CD4-positive, alpha-beta T cell treated with Interleukin-6 for 4 hours (primary cell): ENCODE measurements at regions not wholly inside any gene's neighbourhood (a gene's known extent, or its start where the extent isn't known, plus 50 kb on each side); places are given as distances from the start of the nearest gene placed in this dataset.

ENCODE experiments used
- DNase-seq: peaks from one replicate; pipeline ENCODE4 v3.0.0-alpha.2; 2020; ENCODE audit warnings: mixed read lengths

DNA sequence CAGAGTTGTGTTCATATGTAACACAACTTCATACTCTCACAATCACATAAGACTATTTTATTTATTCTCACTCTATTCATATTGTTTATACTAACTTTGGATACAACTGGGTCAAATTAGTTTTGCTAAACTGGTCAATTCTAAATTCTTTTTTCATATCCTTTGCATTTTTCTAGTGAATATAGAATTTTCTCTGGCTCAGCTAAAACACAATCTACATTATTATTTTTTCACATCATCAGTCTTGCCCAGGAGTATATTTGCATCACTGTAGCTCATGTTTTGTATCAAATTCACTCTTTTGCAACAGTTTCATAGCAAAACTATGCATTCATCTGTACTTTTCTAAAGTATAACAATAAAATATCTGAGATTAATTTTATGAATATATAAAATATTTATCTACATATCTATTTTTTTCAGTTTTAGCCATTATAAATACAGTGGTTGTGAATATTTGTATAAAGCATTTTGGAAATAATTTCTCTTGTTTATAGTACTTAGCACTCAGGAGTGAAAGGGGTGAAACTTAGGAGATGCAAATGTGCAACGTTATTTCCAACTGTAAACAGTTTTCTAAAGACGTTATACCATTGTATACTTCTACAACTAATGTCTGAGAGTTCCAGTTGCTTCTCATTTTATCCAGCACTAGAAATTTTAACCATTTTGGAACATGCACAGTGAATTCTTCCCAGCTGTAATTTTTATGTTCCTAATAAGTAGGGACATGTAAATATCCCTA is 854.6 kb downstream of the CBLN2 start:
- no peak for DNase-seq

DNA sequence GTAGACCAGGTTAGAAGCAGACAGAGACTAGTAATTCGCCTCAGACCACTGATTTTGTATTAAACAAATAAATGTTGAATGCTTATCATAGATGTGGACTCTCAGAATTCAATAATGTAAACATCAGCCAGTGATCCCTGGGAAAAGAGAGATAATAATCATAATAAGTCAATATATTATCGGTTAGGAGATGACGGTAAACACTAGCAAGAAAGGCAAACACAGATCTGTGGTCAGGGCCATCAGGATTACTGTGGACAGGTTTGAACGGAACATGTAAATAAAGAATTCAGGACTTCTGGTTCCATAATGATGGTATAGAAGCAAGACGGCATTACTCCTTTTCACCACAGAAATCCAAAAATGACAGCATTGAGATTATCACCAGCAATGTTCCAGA is 861.6 kb downstream of the CBLN2 start:
- DNase-seq = no peak

DNA sequence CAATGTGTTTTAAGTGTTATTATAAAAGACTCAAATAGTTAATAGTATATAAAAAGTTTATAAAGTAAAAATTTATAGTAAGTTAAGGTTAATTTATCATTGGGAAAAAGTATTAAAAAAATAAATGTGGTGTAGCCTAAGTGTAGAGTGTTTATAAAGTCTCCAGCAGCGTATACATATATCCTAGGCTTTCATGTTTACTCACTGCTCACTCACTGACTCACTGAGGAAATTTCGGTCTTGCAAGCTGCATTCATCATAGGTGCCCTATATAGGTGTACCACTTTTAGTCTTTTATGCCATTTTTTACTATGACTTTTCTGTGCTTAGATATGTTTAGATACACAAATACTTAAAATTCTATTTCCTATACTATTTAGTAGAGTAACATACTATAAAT is 866.0 kb downstream of the CBLN2 start:
- no peak for DNase-seq

DNA sequence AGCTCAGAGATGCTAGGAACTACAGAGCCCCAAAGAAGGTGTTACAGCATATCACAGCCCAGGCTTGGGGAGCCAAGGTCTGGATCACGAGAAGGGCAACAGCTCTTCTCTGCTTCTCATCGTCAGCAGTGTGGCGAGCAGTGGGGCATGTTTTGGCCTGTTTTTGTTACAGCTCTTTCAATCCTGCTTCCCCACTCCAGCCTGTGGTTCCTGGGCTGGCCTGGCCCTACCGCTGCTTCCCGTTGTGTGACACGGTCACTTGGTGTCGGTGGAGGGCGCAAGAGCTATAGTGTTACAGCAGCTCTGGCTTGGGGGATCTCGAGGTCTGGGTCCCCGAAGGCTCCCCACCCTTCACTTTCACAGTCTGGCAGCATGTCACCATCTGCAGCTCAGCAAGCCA is 870.2 kb downstream of the CBLN2 start:
- no peak for DNase-seq

DNA sequence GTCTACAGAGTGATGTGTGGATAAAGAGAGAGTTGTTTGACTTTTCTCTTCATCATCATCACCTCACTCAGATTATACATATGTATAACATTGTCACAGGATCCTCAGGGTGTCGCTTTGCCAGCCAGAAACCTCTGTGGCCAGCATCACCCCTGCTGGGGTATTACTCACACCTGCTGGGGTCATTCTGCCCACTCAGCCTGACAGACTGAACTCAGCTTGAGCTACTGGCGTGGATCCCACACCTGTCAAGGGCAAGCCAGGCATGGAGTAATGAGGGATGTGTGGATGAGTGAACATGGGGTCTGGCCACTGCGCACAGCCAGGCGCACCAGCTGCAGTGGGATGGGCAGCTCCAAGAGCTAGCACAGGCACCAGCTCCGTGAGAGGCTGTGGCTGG is 870.6 kb downstream of the CBLN2 start:
- no peak for DNase-seq

DNA sequence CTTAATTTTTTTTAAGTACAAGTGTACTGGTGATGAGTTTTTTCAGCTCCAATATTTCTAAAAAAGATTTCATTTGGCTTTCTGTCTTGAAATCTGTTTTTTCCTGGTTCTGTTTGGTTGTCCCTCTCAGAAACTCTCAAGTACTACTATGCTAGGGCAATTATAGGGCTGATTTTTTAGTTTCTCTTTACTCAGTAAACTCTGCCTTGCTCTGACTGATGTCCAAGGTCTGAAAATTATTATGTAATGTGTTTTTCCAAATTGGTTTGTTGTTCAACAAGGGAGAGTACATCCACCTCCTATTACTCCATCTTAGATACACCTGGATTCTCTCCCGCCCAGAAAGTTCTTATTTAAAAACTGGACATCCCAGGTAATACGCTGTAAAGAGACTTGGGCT is 877.7 kb downstream of the CBLN2 start:
- no peak for DNase-seq

DNA sequence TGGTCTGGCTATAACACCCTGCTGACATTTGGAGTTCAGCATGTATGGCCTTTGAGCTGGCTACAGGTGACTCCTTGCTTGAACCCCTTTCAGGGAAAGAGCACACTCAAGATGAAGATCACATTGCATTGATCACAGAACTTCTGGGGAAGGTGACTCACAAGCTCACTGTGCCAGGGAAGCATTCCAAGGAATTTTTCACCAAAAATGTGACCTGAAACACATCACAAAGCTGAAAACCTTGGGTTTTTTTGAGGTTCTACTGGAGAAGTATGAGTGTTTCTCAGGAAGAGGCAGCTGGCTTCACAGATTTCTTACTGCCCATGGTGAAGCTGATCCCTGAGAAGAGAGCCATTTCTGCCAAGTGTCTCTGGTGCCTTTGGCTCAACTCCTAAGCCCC is 879.0 kb downstream of the CBLN2 start:
- no peak for DNase-seq

DNA sequence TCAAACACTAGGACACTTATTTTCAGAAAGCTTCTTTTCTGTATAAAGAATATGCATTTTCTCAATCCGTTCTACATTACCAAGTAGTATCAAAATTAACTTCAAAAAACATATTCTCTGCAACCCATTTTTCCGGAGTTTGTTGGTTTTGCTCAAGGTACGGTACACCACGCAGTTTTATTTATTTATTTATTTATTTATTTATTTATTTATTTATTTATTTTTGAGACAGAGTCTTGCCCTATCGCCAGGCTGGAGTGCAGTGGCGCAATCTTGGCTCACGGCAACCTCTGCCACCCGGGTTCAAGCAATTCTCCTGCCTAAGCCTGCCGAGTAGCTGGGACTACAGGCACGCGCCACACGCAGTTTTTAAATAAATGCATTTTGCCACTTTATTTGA is 900.3 kb downstream of the CBLN2 start:
- no peak for DNase-seq

DNA sequence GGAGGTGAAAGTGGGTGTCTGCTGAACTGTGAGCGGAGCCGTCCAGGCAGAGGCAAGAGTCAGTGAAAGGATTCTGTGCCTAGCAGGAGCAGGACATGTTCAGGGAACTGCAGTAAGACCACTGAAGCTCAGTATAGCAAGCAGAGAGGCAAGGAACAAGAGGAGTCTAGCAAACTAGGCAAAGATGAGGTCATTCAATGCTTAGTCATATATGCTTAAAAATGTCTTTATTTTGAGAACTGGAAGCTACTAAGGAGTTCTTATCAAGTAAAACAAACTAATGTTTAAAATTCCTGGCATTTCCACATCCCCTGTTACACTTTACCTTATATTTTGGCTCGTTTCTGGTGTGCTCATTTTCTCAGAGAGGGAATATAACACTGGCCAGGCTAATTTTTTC is 913.4 kb downstream of the CBLN2 start:
- no peak for DNase-seq

DNA sequence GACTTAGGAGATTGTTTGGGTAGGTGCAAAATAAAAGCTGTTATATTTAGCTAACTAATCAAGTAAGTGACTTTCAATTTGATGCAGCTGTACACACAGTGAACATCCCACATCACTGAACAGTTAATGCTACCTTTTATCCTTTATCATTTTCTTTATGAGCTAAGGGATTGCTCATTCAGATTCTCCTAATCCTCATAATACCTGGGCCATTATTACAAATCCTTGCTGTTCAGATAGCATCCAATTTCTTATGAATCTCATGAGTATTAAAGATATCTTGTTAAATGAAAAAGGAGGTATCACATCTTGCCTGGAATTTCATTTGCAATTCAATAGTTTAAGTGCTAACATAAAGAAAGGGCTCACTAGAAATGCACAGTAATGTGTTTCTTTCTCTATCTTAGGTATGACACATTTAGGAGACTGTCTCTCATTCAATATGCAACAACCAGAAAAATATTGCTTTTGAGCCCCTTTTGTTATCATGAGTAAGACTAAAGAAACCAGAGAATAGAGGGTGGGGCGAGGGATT is 918.5 kb downstream of the CBLN2 start:
- no peak for DNase-seq

DNA sequence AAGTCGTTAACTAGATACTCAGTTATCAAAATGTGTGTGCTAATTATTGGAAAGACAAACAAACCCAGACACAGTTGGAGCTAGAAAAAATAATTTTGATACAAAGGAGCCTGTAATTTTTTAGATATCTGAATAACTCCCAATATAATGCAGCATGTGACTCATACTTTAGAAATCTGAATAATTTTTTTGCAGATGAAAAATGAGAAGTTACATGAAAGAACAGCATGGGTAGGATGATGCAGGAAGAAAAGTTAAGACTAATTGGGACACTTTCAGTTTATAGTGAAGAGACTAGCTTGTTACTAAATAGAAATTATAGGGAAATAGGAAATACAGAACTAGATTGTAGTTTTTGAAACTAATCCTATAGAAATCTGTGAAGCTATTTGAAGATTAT is 945.8 kb downstream of the CBLN2 start:
- DNase-seq = no peak

DNA sequence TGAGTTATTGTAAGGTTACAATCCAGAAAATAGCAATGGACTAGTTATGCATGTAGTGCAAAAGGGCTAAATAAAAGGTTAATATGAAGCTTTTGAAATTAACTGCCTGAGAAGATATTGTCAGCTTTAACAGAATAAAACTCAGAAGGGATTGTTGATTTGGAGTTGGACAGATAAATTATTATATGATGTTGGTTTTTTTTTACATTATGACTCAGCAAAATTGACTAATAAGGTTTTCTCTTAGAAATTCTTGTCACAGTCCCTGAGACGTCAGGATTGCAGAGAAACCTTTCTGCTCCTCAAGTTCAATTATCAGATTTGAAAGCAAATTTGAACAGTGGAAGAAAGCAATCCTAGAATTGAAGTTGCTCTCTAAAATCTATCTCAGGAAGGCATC is 946.9 kb downstream of the CBLN2 start:
- DNase-seq = no peak

DNA sequence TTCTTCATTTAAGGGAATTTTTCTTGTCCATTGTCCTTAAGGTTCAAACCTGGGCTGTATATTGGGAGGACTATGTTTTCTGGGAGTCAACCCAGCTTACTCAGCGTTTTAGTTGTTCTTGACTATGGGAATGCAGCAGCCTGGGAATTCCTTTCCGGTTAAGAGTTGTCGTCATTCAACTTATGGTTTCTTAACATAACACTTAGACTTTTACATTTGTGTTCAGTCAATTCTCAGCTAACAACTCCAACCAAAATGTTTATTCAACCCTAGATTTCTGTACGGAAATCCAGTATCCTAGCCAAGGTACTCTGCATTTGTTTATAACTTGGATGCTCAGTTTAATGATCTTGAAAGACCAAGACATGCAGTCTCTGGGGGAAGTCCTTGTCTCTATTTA is 960.9 kb downstream of the CBLN2 start:
- DNase-seq = no peak

DNA sequence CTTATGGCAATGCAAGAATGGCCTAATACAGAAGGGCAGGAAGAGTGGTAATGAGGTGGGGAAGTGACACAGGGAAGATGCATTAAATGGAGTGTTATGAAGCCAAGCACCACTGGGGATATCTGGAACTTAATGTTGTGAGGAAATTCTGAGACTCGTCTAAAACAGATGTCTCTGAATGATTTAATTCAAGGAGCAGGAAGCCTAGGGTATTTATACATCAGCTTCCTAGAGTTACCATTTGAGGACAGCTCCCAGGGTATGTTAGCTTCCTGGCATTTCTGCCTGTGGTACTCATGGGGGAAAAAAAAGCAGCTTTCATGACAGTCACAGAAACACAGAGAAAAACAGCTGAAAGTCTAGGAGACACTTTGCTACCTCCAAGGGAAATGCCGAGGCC is 989.5 kb downstream of the CBLN2 start:
- no peak for DNase-seq

DNA sequence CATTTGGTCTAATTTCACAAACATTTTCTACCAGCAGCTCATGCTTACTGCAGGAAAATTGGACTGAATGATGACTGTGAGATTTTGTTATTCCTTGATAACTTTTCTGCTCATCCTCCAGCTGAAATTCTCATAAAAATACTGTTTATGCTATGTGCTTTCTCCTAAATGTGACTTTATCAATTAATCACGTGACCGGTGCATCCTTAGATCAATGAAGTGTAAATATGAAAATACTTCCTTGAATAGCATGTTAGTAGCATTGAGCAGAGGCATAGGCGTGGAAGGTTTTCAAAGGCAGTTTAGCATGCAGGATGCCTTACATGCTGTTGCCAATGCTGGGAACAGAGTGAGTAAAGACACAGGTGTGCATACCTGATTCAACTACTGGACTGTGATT is 1002.5 kb downstream of the CBLN2 start:
- DNase-seq = no peak

DNA sequence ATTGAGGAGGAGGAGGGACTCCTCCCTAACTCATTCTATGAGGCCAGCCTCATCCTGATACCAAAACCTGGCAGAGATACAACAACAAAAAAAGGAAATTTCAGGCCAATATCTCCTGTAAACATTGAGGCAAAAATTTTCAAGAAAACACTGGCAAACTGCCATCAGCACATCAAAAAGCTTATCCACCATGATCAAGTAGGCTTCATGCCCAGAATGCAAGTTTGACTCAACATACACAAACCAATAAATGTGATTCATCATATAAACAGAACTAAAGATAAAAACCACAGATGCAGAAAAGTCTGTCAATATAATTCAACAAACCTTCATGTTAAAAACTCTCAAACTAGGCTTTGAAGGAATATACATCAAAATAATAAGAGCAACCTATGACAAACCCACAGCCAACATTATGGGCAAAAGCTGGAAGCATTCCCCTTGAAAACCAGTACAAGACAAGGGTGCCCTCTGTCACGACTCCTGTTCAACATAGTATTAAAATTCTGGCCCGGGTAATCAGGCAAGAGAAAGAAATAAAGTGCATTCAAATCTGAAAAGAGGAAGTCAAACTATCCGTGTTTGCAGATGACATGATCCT is 1014.3 kb downstream of the CBLN2 start:
- no peak for DNase-seq

DNA sequence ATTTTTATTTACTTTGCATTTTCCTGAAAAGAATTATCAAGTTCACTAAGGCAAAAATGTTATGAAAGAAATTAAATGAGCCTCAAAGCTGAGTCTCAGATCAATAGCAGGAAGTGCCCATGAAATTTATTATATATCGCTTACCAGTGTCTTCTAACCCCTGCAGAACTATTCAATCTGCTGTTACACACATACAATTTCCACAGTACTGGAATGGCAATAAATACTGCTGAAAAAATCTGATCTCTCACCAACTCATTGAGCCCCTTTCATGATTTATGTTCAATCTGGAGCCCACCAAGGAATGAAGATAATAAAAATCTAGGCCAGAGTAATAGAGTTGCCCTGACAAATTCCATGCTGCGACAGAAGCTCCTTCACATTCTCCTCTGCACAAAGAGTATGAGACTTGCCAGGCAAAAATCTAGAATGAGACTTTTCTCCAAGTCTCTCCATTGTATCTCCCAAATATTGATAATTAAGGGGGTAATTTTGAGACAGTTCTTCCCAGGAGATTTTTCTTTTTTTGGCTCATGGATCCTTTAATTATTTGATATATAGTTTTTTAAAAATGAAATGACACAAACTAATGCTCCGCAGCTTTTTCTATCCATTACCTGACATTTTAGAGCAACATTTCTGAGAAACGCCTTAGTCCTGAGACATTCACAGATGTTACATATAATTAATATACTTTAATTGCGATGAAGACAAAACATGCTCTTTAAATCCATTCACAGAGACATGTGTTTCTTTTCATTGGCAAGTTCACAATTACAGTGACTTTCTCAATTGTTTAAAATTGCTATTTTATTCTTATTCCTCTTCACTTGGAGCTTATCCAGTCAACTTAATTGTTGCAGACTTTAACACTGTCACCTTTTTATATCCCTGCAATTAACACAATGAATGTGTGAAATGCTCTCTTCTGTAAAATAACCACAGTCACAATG is 1020.4 kb downstream of the CBLN2 start:
- DNase-seq = no peak

DNA sequence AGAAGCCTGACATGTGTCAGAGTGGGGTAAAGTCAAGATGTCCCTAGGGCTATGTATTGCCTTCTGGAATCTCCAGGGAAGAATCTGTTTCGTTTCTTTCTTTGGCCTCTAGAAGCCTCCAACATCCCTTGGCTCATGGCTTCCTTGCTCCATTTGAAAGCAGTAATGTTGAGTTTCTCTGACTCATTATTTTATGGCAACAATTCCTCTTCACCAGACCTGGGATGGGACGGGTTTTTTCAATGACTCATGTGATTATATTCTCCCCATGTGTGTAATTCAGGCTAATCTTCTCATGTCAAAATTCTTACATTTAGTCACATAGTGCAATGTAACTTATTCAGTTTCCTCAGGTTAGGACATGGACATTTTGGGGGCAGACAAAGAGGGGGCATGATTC is 1038.6 kb downstream of the CBLN2 start:
- DNase-seq = no peak

DNA sequence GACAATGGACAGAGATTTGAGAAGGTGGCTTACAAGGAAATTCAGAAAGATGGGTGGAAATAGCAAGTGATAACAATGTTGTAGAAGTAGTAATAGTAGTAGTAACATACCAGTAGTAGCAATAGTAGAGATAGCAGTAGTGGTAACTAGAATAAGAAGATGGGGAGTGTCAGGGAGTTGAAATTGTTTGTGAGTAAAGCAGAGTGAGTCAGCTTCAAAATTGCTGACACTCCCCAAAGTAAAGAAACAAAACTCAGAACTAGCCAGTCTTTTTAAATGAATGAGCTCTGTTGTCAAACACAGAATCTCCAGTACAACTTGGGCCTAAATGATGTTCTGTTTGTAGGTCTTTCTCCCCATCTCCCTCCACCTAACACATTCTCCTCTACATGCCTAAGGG is 1040.9 kb downstream of the CBLN2 start:
- DNase-seq = no peak

DNA sequence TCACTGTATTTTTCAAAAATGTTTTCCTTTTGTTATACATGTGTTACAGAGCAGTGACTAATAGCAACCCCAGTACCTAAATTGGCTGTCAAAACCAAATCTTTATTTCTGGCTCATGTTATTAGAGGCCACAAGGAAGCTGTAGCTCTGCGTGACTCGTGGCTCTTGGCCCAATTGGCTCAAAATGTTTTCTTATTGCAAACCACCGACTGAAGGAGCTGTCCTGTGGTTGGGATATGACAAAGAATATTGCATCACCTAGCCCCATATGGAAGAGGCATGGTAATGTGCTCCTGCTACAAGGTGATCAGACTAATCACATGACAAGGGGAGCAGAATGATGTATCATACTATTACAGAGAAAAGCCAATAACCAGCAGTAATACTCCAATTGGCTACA is 1058.5 kb downstream of the CBLN2 start:
- no peak for DNase-seq

DNA sequence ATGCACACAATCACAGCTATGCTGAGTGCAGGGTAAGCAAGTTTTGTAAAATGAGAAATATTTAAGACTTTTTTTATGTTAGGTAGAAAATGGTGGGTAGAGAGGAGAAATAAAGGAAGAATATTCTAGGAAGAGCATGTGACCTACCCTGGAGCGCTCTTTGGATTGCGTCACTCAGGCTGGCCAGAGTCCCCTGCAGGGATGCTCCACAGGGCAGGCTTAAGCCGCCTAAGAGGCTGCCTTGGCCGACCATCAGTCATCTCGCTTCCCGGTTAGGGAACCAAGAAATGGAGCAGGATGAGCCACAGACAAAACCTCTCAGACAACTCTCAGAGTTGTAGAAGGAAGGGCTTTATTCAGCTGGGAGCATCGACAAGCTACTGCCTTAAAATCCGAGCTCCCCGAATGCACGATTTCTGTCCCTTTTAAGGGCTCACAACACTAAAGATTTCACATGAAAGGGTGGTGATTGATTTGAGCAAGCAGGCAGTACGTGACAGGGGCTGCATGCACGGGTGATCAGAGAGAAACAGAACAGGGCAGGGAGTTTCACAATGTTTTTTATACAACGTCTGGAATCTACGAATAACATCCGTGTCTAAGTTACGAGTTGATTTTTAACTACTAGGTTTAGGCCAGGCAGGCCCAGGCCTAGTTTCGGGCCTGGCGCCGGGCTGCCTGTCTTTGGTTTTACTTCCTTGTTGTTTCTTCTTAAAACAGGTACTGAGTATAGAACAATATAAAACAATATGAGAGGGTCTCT is 1072.0 kb downstream of the CBLN2 start:
- no peak for DNase-seq

DNA sequence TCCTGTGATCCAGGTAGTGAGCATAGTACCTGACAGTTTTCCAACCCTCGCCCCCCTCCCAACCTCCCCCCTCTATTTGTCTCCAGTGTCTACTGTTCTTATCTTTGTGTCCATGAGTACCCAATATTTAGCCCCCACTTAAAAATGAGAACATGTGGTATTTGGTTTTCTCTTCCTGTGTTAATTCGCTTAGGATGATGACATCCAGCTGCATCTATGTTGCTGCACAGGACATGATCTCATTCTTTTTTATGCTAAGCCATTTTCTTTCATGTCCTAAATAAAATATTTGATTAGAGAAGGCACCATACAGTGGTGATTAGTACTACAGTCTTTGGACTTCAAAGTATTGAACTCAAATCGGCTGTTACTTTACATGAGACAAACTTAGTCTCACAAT is 1087.9 kb downstream of the CBLN2 start:
- DNase-seq = no peak

DNA sequence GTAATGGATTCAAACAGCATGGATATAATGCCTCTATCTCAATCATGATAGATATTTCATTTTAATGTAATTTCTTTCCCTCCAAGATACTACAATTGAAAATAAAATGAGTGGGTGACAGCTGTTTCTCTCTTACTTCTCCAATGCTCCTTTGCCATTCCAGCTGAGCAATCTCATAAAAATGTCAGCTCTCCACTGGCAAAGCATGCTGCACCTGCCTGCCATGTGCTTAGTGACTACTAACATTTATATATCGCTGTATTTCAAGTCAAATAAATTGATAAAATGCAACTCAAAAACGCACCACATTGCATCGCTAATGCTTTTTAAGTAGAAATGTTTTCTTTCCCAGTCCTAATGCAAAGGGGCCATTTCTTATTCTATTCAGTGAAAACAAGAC is 1093.9 kb downstream of the CBLN2 start:
- DNase-seq = no peak
